ENCODE measurements at regions not wholly inside any gene's neighbourhood (a gene's known extent, or its start where the extent isn't known, plus 50 kb on each side); places are given as distances from the start of the nearest gene placed in this dataset.

DNA sequence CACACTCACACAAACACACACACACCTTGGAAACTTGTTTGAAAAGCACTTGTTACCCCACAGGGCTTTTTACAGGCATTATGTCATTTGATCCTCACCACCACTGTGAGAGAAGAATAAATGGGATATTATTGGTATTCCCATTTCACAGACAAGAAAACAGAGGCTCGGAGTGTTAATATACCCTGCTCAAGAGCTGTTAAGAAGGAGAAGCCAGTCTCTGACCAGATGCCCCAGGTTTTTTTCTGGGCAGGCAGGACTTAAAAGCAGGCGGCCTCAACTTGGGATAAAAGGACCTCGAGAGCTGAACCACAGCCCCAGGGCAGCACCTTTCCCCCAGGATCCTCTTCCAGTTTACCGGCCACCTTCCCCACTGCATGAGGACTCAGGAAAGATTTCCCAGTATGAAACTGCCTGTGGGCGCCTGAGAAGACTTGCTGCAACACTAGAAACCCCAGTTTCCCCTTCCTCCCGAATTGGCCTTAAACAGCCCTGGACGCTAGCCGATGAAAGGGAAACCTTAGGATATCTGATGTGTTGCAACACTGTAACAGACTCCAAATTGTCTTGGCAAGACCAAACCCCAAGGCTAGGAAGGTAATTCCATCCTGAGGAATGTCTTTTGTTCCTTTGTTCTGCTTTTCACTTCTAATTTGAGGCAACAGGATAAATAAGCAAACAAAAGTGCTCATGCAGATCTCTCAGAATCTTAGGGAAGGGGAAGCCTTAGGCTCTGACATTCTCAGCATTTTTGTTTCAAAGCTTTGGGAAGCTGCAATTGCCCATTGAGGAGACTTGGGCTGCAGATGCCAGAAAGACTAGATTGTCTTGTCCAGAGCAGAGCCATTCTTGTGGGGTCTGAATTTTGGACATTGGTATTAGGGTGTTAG, 173.5 kb downstream of the TRIM29 start:
- H3K9me3 Mint-ChIP-seq, result peaks cover 3% of the 10 kb centered on the region
- H3K36me3 Mint-ChIP-seq, result no peaks in the 10 kb centered on the region
- ATAC-seq, result no peak
- no peaks in the 10 kb centered on the region for H3K27me3 Mint-ChIP-seq
- H3K27ac Mint-ChIP-seq, result no peak overlapping the region
- H3K4me1 Mint-ChIP-seq, result no peaks in the 10 kb centered on the region
- no peak overlapping the region for H3K4me3 Mint-ChIP-seq

- H3K4me3 Mint-ChIP-seq, result no peak overlapping the region
- ATAC-seq, result no peak
Measured at GRCh38 chr11:119957951-119958350, 180.0 kb downstream of the TRIM29 start.

GRCh38 chr11:119952441-119952840, 185.5 kb downstream of the TRIM29 start:
- Mint-ChIP-seq H3K4me1 (no peaks in the 10 kb centered on the region), H3K9me3 (no peaks in the 10 kb centered on the region), H3K4me3 (no peak overlapping the region), H3K27ac (no peak overlapping the region), H3K36me3 (no peaks in the 10 kb centered on the region), H3K27me3 (peaks cover 36% of the 10 kb centered on the region)
- ATAC-seq, result no peak

More at GRCh38 chr11:119957951-119958350, 180.0 kb downstream of the TRIM29 start:
- no peaks in the 10 kb centered on the region for H3K36me3 Mint-ChIP-seq
- H3K4me1 Mint-ChIP-seq, result no peaks in the 10 kb centered on the region
- H3K27me3 Mint-ChIP-seq, result peaks cover 21% of the 10 kb centered on the region
- no peak overlapping the region for H3K27ac Mint-ChIP-seq
- H3K9me3 Mint-ChIP-seq, result no peaks in the 10 kb centered on the region

GRCh38 chr11:119943298-119943655, 194.6 kb downstream of the TRIM29 start:
- H3K27me3 Mint-ChIP-seq, result peaks cover 31% of the 10 kb centered on the region
- H3K4me3 Mint-ChIP-seq, result no peak overlapping the region
- H3K27ac Mint-ChIP-seq, result no peak overlapping the region
- no peaks in the 10 kb centered on the region for H3K36me3 Mint-ChIP-seq
- no peaks in the 10 kb centered on the region for H3K4me1 Mint-ChIP-seq
- H3K9me3 Mint-ChIP-seq, result no peaks in the 10 kb centered on the region
- ATAC-seq, result no peak

- H3K4me3 Mint-ChIP-seq, result no peak overlapping the region
- no peaks in the 10 kb centered on the region for H3K4me1 Mint-ChIP-seq
- no peaks in the 10 kb centered on the region for H3K9me3 Mint-ChIP-seq
- no peaks in the 10 kb centered on the region for H3K36me3 Mint-ChIP-seq
- ATAC-seq, result no peak
- H3K27me3 Mint-ChIP-seq, result peaks cover 28% of the 10 kb centered on the region
- H3K27ac Mint-ChIP-seq, result no peak overlapping the region
Measured at GRCh38 chr11:119942583-119943297, 195.2 kb downstream of the TRIM29 start.

GRCh38 chr11:119941636-119942411, 196.1 kb downstream of the TRIM29 start:
- Mint-ChIP-seq H3K9me3 (no peaks in the 10 kb centered on the region), H3K4me1 (no peaks in the 10 kb centered on the region), H3K36me3 (no peaks in the 10 kb centered on the region), H3K27ac (no peak overlapping the region), H3K4me3 (no peak overlapping the region), H3K27me3 (peaks cover 22% of the 10 kb centered on the region)
- no peak for ATAC-seq

- no peak overlapping the region for H3K27ac Mint-ChIP-seq
- peaks cover 28% of the 10 kb centered on the region for H3K27me3 Mint-ChIP-seq
- no peak for ATAC-seq
- H3K4me3 Mint-ChIP-seq, result no peak overlapping the region
- no peaks in the 10 kb centered on the region for H3K36me3 Mint-ChIP-seq
- no peaks in the 10 kb centered on the region for H3K9me3 Mint-ChIP-seq
- no peaks in the 10 kb centered on the region for H3K4me1 Mint-ChIP-seq
Measured at GRCh38 chr11:119941171-119941570, 196.7 kb downstream of the TRIM29 start.

DNA sequence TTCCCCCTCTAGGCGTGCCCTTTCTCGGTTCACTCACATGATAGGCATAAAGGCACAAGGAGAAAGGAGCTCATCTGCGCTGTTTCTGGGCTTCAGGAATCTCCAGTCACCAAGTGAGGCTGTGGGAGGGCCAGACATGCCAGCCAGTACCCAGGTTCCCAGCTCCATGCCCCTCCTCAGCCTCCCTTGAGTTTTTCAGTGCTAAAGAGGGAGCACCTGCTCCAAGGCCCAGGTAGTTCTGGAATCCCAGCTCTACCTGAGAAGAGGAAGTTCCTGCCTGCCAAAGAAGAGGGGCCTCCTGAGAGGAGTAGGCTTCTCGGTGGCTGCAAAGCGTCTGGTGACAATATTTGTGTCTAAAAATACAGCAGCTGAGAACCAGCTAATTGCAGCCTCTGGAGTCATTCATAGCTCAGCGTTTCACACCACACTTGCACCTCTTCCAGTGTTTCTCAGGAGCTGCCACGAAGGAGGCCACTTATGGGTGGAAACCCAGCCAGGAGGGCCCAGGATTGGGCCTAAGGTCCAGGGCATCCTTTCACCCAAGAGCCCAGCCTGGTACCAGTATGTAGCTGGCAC, 197.4 kb downstream of the TRIM29 start:
- peaks cover 29% of the 10 kb centered on the region for H3K27me3 Mint-ChIP-seq
- no peaks in the 10 kb centered on the region for H3K36me3 Mint-ChIP-seq
- ATAC-seq, result no peak
- H3K4me1 Mint-ChIP-seq, result no peaks in the 10 kb centered on the region
- no peaks in the 10 kb centered on the region for H3K9me3 Mint-ChIP-seq
- no peak overlapping the region for H3K27ac Mint-ChIP-seq
- H3K4me3 Mint-ChIP-seq, result no peak overlapping the region

- Mint-ChIP-seq H3K27me3 (peaks cover 36% of the 10 kb centered on the region), H3K27ac (no peak overlapping the region), H3K4me3 (no peak overlapping the region), H3K4me1 (no peaks in the 10 kb centered on the region), H3K9me3 (peaks cover 4% of the 10 kb centered on the region), H3K36me3 (no peaks in the 10 kb centered on the region)
- no peak for ATAC-seq
Measured at GRCh38 chr11:119937412-119937811, 200.5 kb downstream of the TRIM29 start.

DNA sequence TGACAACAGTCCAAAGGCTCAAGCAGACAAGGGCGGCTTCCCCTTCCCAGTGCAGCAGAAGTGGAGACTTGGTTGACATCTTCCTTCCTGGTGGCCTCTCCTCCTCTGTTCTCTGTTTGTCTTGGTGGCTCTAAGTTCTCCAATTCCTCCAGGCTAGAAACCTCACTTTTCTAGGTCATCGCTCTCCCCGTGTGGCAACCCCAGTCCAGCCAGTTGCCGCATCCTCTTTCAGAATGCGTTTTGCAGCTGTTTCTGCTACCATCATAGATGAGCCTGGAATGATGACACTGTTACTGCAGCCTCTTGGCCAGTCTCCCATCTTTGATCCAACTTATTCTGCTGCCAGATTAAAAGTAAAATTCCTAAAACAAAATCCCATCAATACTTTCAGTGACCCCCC, 201.5 kb downstream of the TRIM29 start:
- Mint-ChIP-seq H3K36me3 (no peaks in the 10 kb centered on the region), H3K4me1 (no peaks in the 10 kb centered on the region), H3K27me3 (peaks cover 43% of the 10 kb centered on the region), H3K9me3 (peaks cover 4% of the 10 kb centered on the region), H3K27ac (no peak overlapping the region), H3K4me3 (no peak overlapping the region)
- no peak for ATAC-seq

DNA sequence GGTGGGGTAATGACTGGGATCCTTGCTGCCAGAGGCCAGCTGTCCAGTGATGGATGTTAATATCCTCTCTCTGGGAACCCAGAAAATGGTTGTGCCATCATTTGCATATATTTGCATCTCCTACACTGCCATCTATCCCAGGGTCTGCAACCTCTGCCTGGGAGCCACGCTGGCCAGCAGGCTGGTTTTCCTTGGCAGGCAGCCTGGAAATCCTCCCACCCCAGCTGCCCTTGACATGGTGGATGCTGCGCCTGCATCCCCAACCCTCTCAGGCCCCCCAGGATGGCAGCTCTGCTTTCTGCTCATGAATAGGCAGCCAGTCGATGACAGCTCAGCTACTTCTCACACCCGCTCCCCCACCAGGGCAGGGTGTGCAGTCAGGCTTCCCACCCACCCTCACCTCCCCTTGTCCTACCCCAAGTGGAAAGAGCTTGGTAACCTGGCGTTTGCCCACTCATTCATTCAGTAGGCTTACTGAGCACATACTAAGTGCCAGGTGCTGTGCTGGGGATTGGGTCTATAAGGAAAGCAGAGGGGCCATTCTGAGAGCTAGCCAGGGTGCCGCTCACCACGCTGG, 202.5 kb downstream of the TRIM29 start:
- Mint-ChIP-seq H3K9me3 (peaks cover 4% of the 10 kb centered on the region), H3K4me1 (no peaks in the 10 kb centered on the region), H3K27me3 (peaks cover 53% of the 10 kb centered on the region), H3K27ac (no peak overlapping the region), H3K36me3 (no peaks in the 10 kb centered on the region), H3K4me3 (no peak overlapping the region)
- ATAC-seq, result no peak

DNA sequence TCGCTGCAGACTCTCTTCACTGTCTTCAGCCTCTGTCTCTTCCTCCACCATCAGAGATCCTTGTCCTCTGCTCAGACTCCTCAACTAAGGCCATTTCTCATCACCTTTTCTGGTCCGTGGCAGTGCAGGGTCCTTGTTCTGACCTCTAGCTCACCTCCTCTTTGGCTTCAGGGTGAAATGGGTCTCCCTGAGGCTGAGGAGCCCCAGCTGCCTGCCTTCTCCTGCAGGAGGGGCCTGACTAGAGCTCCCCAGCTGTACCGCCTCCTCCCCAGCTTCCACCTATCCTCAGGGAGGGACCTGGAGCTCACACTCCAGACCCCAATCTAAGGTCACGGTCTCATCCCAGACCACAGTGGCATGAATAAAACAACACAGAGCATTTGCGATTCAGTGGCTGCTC, 203.0 kb downstream of the TRIM29 start:
- ATAC-seq, result no peak
- Mint-ChIP-seq H3K9me3 (peaks cover 4% of the 10 kb centered on the region), H3K4me3 (no peak overlapping the region), H3K27me3 (peaks cover 57% of the 10 kb centered on the region), H3K27ac (no peak overlapping the region), H3K36me3 (no peaks in the 10 kb centered on the region), H3K4me1 (no peaks in the 10 kb centered on the region)

GRCh38 chr11:119934267-119934666, 203.6 kb downstream of the TRIM29 start:
- H3K4me1 Mint-ChIP-seq, result no peaks in the 10 kb centered on the region
- no peak overlapping the region for H3K4me3 Mint-ChIP-seq
- H3K9me3 Mint-ChIP-seq, result peaks cover 4% of the 10 kb centered on the region
- H3K27me3 Mint-ChIP-seq, result peaks cover 55% of the 10 kb centered on the region
- no peak overlapping the region for H3K27ac Mint-ChIP-seq
- no peak for ATAC-seq
- no peaks in the 10 kb centered on the region for H3K36me3 Mint-ChIP-seq

DNA sequence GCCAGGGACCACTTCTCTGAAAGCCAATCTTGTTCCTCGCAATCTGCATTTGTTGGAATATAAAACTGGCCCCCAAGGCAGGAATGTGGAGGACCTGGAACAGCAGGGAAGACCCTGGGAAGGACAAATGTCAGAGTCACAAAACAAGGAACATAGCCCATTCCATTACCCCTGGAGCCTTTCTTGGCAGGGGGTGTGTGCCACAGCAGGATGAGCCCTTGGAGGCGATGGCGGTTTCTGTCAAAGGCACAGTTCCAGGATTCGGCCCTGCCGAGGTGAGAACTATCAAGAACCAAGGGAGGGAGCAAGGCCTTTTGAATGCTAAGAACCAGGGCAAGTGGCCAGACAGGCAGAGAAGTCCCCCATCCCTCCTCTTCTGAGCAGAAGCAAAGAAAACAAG, 204.3 kb downstream of the TRIM29 start:
- Mint-ChIP-seq H3K36me3 (no peaks in the 10 kb centered on the region), H3K4me1 (no peaks in the 10 kb centered on the region), H3K4me3 (no peak overlapping the region), H3K27ac (no peak overlapping the region), H3K9me3 (peaks cover 4% of the 10 kb centered on the region), H3K27me3 (peaks cover 48% of the 10 kb centered on the region)
- no peak for ATAC-seq

Data from stimulated activated memory B cell treated with anti-CD40 and anti-IgM and Interleukin-4, amounts not matched to agents 10 μg/mL and 1 μg/mL and 100 μg/mL, for 72 hours (primary cell).